Cardiac muscle cell (in vitro differentiated cells and primary cell): ENCODE measurements at regions not wholly inside any gene's neighbourhood (a gene's known extent, or its start where the extent isn't known, plus 50 kb on each side); places are given as distances from the start of the nearest gene placed in this dataset.
"Not testable (repeated sequence)": the region's sequence is repeated elsewhere in the genome, so short reads cannot be mapped to it uniquely, and the experiment has no call there.

Experiments
- DNase-seq, 2 donors: peaks; one replicate each; pipeline versions ENCODE4 v3.0.0 to v3.0.0-alpha.2; 2010 to 2017; ENCODE audit warnings: low read depth in 1 of 2, low spot score in 1 of 2
- H3K27ac ChIP-seq: fragments of 200-600 bp; sonication (generic); 2 replicates; pipeline ENCODE4 v1.5.1; 2016
- H3K27me3 ChIP-seq: fragments of 200-600 bp; sonication (generic); 2 replicates; pipeline ENCODE4 v1.6.0; 2016; ENCODE audit warnings: control low read depth
- H3K36me3 ChIP-seq: fragments of 200-600 bp; sonication (generic); 2 replicates; pipeline ENCODE4 v1.5.1; 2016; ENCODE audit warnings: control low read depth
- H3K4me1 ChIP-seq: fragments of 200-600 bp; sonication (generic); 2 replicates; pipeline ENCODE4 v1.8.1; 2017; ENCODE audit warnings: low read depth, mild to moderate bottlenecking, mixed run types
- H3K4me3 ChIP-seq: fragments of 200-600 bp; sonication (generic); 2 replicates; pipeline ENCODE4 v1.5.1; 2016; ENCODE audit warnings: mild to moderate bottlenecking
- H3K9me3 ChIP-seq: fragments of 200-600 bp; sonication (generic); 2 replicates; pipeline ENCODE4 v1.5.1; 2017; ENCODE audit warnings: low read depth, mild to moderate bottlenecking, control low read depth
- TF ChIP-seq, protein P1 (sequence below): IDR thresholded peaks from 2 replicates; pipeline ENCODE4 v1.5.1; 2012; ENCODE audit warnings: low read depth, mild to moderate bottlenecking, low read length

DNA sequence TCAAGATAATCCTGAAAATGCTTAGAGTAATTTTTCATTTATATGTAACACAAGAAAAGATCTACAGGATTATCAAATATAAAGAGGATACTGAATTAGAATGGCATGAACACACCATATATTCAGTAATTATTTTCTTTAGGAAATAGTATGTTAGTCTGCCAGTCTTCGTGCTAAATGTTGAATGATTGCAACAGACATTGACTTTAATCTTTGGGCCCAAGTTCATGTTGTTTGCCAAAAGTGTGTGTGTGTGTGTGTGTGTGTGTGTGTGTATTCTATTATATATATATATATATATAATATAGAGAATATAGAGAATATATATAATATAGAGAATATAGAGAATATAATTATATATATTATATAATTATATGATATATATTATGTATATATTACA lies 186.6 kb downstream of the TMEM47 start:
- Histone ChIP-seq H3K27me3 (no peaks in the 10 kb centered on the region), H3K36me3 (no peaks in the 10 kb centered on the region), H3K4me1 (no peaks in the 10 kb centered on the region), H3K9me3 (no peaks in the 10 kb centered on the region), H3K4me3 (no peak overlapping the region), H3K27ac (no peak overlapping the region)
- no peak for DNase-seq
- TF ChIP-seq, protein P1, sequence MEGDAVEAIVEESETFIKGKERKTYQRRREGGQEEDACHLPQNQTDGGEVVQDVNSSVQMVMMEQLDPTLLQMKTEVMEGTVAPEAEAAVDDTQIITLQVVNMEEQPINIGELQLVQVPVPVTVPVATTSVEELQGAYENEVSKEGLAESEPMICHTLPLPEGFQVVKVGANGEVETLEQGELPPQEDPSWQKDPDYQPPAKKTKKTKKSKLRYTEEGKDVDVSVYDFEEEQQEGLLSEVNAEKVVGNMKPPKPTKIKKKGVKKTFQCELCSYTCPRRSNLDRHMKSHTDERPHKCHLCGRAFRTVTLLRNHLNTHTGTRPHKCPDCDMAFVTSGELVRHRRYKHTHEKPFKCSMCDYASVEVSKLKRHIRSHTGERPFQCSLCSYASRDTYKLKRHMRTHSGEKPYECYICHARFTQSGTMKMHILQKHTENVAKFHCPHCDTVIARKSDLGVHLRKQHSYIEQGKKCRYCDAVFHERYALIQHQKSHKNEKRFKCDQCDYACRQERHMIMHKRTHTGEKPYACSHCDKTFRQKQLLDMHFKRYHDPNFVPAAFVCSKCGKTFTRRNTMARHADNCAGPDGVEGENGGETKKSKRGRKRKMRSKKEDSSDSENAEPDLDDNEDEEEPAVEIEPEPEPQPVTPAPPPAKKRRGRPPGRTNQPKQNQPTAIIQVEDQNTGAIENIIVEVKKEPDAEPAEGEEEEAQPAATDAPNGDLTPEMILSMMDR, result no peak

DNA sequence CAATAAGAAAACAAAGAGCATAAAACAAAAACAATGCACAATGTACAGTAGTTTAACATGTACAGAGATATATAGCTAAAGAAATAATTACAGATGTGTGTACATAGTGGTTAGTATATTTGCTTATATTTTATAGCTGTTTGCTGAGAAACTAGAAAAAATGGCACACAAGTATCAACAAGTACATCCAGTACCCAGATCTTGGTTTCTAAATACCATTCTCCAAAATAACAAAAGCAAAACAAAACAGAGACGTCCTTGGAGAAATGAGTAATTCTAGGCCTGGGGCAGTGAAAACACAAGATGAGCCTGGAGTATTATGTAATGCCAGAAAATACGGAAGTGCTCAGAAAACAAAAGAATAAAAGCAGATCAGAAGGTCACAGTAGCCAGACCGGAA lies 189.6 kb downstream of the TMEM47 start:
- no peaks in the 10 kb centered on the region for H3K27me3 ChIP-seq
- TF ChIP-seq, protein P1, result no peak
- H3K36me3 ChIP-seq, result no peaks in the 10 kb centered on the region
- H3K4me1 ChIP-seq, result no peaks in the 10 kb centered on the region
- no peak for DNase-seq
- no peak overlapping the region for H3K4me3 ChIP-seq
- no peaks in the 10 kb centered on the region for H3K9me3 ChIP-seq
- no peak overlapping the region for H3K27ac ChIP-seq

- H3K27me3 ChIP-seq, H3K9me3 ChIP-seq, DNase-seq, H3K4me1 ChIP-seq, H3K4me3 ChIP-seq, H3K36me3 ChIP-seq, H3K27ac ChIP-seq: not testable (repeated sequence)
These were observed 193.9 kb downstream of the TMEM47 start for GRCh38 chrX:34463220-34463619.

- H3K4me1 ChIP-seq, H3K36me3 ChIP-seq, H3K27me3 ChIP-seq, H3K4me3 ChIP-seq, DNase-seq, H3K9me3 ChIP-seq, H3K27ac ChIP-seq: not testable (repeated sequence)
These were observed 199.2 kb downstream of the TMEM47 start for GRCh38 chrX:34457850-34458249.

DNA sequence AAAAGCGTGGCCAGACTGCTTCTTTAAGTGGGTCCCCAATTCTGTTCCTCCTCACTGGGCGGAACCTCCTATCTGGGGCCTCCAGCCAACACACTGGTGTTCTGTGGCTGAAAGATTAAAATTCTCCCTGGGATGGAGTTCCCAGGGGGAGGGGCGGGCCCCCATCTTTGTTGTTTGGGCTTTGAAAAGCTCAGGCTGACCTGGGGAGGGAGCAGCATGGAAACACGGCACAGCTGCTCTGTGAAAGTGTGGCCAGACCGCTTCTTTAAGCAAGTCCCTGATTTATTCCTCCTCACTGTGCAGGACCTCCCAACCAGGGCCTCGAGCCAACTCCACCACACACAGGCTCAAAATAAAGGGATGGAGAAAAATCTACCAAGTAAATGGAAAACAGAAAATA lies 219.5 kb downstream of the TMEM47 start:
- Histone ChIP-seq H3K27me3 (no peaks in the 10 kb centered on the region), H3K27ac (no peak overlapping the region), H3K4me1 (no peaks in the 10 kb centered on the region)

DNA sequence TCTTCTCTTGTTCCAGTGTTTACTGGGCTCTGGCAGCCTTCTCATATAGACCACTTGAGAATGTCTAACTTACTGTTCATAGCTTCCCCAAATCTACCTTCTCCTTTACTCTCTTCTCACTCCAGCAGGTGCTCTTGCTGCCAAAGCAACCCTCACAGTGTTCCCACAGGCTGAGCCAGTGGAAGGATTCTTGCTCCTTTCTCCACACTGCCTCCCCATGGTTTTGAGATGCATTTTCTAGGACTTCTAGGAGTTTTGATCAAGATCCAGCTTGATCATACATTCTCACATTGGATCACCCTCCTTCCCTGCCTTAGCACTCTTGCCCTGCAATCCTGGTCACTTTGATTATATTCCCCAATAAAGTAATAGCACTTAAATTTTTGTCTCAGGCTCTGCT lies 230.8 kb downstream of the TMEM47 start:
- Histone ChIP-seq H3K9me3 (no peaks in the 10 kb centered on the region), H3K4me3 (no peak overlapping the region), H3K4me1 (peaks cover 13% of the 10 kb centered on the region), H3K27me3 (no peaks in the 10 kb centered on the region), H3K27ac (no peak overlapping the region), H3K36me3 (no peaks in the 10 kb centered on the region)
- TF ChIP-seq, protein P1, result peak; percentile 3
- DNase-seq, result peak; percentile 7 to 14

More for the DNA sequence above, 219.5 kb downstream of the TMEM47 start:
- Histone ChIP-seq H3K36me3 (no peaks in the 10 kb centered on the region), H3K4me3 (no peak overlapping the region), H3K9me3 (no peaks in the 10 kb centered on the region)
- no peak for DNase-seq
- TF ChIP-seq, protein P1, result no peak

DNA sequence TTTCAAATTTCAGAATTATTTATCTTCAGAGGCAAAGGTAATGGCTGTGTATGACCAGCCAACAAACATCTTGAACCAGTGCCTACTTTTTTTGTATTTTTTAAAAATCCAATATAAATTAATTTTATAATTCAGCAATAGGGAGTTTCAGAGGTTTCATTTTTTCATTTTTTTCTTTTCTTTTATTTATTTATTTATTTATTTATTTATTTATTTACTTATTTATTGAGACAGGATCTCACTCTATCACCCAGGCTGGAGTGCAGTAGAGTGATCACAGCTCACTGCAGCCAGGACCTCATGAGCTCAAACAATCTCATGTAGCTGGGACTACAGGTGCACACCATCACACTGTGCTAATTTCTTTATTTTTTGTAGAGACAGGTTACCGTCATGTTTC lies 250.5 kb downstream of the TMEM47 start:
- no peaks in the 10 kb centered on the region for H3K4me1 ChIP-seq
- no peaks in the 10 kb centered on the region for H3K9me3 ChIP-seq
- H3K27me3 ChIP-seq, result no peaks in the 10 kb centered on the region
- TF ChIP-seq, protein P1, result no peak
- H3K27ac ChIP-seq, result no peak overlapping the region
- no peak overlapping the region for H3K4me3 ChIP-seq
- no peaks in the 10 kb centered on the region for H3K36me3 ChIP-seq
- no peak for DNase-seq
